HCT116 (cell line): ENCODE measurements at regions not wholly inside any gene's neighbourhood (a gene's known extent, or its start where the extent isn't known, plus 50 kb on each side); places are given as distances from the start of the nearest gene placed in this dataset.

Source experiments
- ATAC-seq: fragments of 200-7000 bp; cut with Tn5 transposase; 2 replicates; pipeline ENCODE4 v1.9.1; 2020; ENCODE audit warnings: mild to moderate bottlenecking, moderate library complexity
- BruUV-seq: library from RNA; stranded (reverse); fragments of 400-500 nt; replicated peaks from 2 replicates; lab custom pipeline; 2021; lab: Mats Ljungman, UMichigan
- CTCF ChIA-PET: fragments of 300-600 bp; sonication (Branson Sonifier 250); formaldehyde crosslinking; loops from one replicate; lab custom pipeline; 2021; ENCODE audit warnings: antibody characterized with exemption; lab: Charles Lee
- POLR2A ChIA-PET: fragments of 300-600, 350-600 bp; sonication (Branson Sonifier 250); formaldehyde crosslinking; loops from one replicate; lab custom pipeline; 2021; ENCODE audit warnings: antibody characterized with exemption; lab: Charles Lee
- RAD21 ChIA-PET, 2 experiments: fragments of 300-600 bp; sonication (Branson Sonifier 250); formaldehyde crosslinking; loops; one replicate each; lab custom pipeline; 2023; ENCODE audit warnings: low total read pairs in 2 of 2; ENCODE audit not compliant: uncharacterized antibody in 2 of 2, unreplicated experiment in 2 of 2, low non-redundant PET in 1 of 2; lab: Charles Lee
- DNase-seq: peaks from one replicate; pipeline ENCODE4 v3.0.0-alpha.2; 2010; ENCODE audit warnings: low read depth, low spot score
- H2AFZ ChIP-seq: fragments of 200-600 bp; shearing (Covaris generic), sonication (generic); 2 replicates; pipeline ENCODE4 v1.6.1; 2017; ENCODE audit warnings: low read depth, mixed run types, mixed read lengths, antibody characterized with exemption, low read length; ENCODE audit not compliant: poor library complexity, severe bottlenecking
- H3K27ac ChIP-seq: 2 replicates; pipeline ENCODE4 v1.5.1; 2012; ENCODE audit warnings: low read depth, low read length
- H3K27me3 ChIP-seq: fragments of 200-600 bp; sonication (generic); 2 replicates; pipeline ENCODE4 v1.6.1; 2016; ENCODE audit warnings: mixed run types, low read length, mixed read lengths; ENCODE audit not compliant: insufficient read depth
- H3K36me3 ChIP-seq, 2 experiments: fragments of 200-500 bp in 1 of 2; fragments of 200-600 bp in 1 of 2; sonication (Bioruptor generic) in 1 of 2; sonication (generic) in 1 of 2; 2 replicates each; pipeline versions ENCODE4 v1.5.1 to v1.6.1; 2014 to 2016; ENCODE audit warnings: low read length in 2 of 2, inconsistent platforms in 1 of 2, mixed read lengths in 1 of 2, mixed run types in 1 of 2; ENCODE audit not compliant: insufficient read depth in 2 of 2, control insufficient read depth in 1 of 2
- H3K4me1 ChIP-seq, 2 experiments: fragments of 200-600 bp in 1 of 2; sonication (generic) in 1 of 2; 2 replicates each; pipeline versions ENCODE4 v1.5.1 to v1.6.1; 2012 to 2017; ENCODE audit warnings: low read length in 2 of 2, inconsistent platforms in 1 of 2, mild to moderate bottlenecking in 1 of 2, mixed read lengths in 1 of 2, mixed run types in 1 of 2, moderate library complexity in 1 of 2; ENCODE audit not compliant: insufficient read depth in 2 of 2, control insufficient read depth in 1 of 2
- H3K4me2 ChIP-seq: fragments of 200-600 bp; sonication (generic); 2 replicates; pipeline ENCODE4 v1.6.1; 2017; ENCODE audit warnings: mixed run types, low read length, mixed read lengths
- H3K4me3 ChIP-seq, 2 experiments: fragments of 200-600 bp in 1 of 2; sonication (generic) in 1 of 2; replicated peaks in 1 of 2; 2 replicates each; pipeline ENCODE4 v1.5.1; 2011 to 2016; ENCODE audit warnings: low read length in 2 of 2, control low read depth in 1 of 2, low read depth in 1 of 2, mild to moderate bottlenecking in 1 of 2, mixed read lengths in 1 of 2, mixed run types in 1 of 2
- H3K79me2 ChIP-seq: fragments of 200-600 bp; sonication (generic); 2 replicates; pipeline ENCODE4 v1.6.1; 2017; ENCODE audit warnings: mild to moderate bottlenecking, mixed run types, low read length, moderate library complexity, mixed read lengths; ENCODE audit not compliant: insufficient read depth
- H3K9ac ChIP-seq: fragments of 200-600 bp; sonication (generic); 2 replicates; pipeline ENCODE4 v1.6.1; 2016; ENCODE audit warnings: low read length, mixed read lengths
- H3K9me2 ChIP-seq: fragments of 200-600 bp; sonication (generic), shearing (Covaris generic); 2 replicates; pipeline ENCODE4 v1.6.1; 2017; ENCODE audit warnings: mixed run types, mild to moderate bottlenecking, moderate library complexity; ENCODE audit not compliant: insufficient read depth
- H3K9me3 ChIP-seq, 2 experiments: fragments of 200-500 bp in 1 of 2; fragments of 200-600 bp in 1 of 2; sonication (Bioruptor generic) in 1 of 2; sonication (generic) in 1 of 2; 2 replicates each; pipeline ENCODE4 v1.6.1; 2014 to 2017; ENCODE audit warnings: low read length in 2 of 2, mixed read lengths in 2 of 2, inconsistent platforms in 1 of 2, low read depth in 1 of 2, mild to moderate bottlenecking in 1 of 2, mixed run types in 1 of 2, moderate library complexity in 1 of 2; ENCODE audit not compliant: control insufficient read depth in 1 of 2, insufficient read depth in 1 of 2
- H4K20me1 ChIP-seq: fragments of 200-600 bp; sonication (generic), shearing (Covaris generic); 2 replicates; pipeline ENCODE4 v1.6.1; 2017; ENCODE audit warnings: mixed run types, mild to moderate bottlenecking, moderate library complexity; ENCODE audit not compliant: insufficient read depth
- CEBPB ChIP-seq: IDR thresholded peaks from 2 replicates; pipeline ENCODE4 v1.6.1; 2012; ENCODE audit warnings: low read depth
- POLR2AphosphoS5 ChIP-seq: IDR thresholded peaks from 2 replicates; pipeline ENCODE4 v1.6.1; 2011; ENCODE audit warnings: mild to moderate bottlenecking, low read depth, low read length, moderate library complexity
- REST ChIP-seq: IDR thresholded peaks from 2 replicates; pipeline ENCODE4 v1.6.1; 2012; ENCODE audit warnings: low read depth
- SIN3A ChIP-seq: IDR thresholded peaks from 2 replicates; pipeline ENCODE4 v1.6.1; 2012; ENCODE audit warnings: low read depth
- YY1 ChIP-seq: IDR thresholded peaks from 2 replicates; pipeline ENCODE4 v1.6.1; 2011; ENCODE audit warnings: low read length, low read depth, moderate library complexity, mild to moderate bottlenecking; ENCODE audit not compliant: insufficient replicate concordance; ENCODE audit errors: extremely low read depth
- intact Hi-C: fragments of 100-400 bp; cut with micrococcal nuclease; formaldehyde crosslinking; loops from 2 replicates; pipeline ENCODE4 v1.10.0; 2022
- TF ChIP-seq, protein P1 (sequence below), 3 experiments: fragments of 200-600 bp in 1 of 3; sonication (generic) in 1 of 3; IDR thresholded peaks in 2 of 3; conservative IDR thresholded peaks in 1 of 3; 2 replicates each; pipeline ENCODE4 v1.5.1; 2012 to 2017; ENCODE audit warnings: low read depth in 2 of 3, low read length in 2 of 3, antibody characterized with exemption in 1 of 3, borderline replicate concordance in 1 of 3, control low read depth in 1 of 3, mild to moderate bottlenecking in 1 of 3, mixed read lengths in 1 of 3, mixed run types in 1 of 3, moderate library complexity in 1 of 3; ENCODE audit not compliant: insufficient read depth in 1 of 3

- H3K9ac ChIP-seq: no peak overlapping the region
- H3K4me1 ChIP-seq: no peaks in the 10 kb centered on the region
- RAD21 ChIA-PET: no interaction called here
- H3K9me3 ChIP-seq: no peaks in the 10 kb centered on the region
- POLR2A ChIA-PET: no interaction called here
- no peaks in the 10 kb centered on the region for H3K79me2 ChIP-seq
- H2AFZ ChIP-seq: no peak overlapping the region
- H3K4me3 ChIP-seq: no peak overlapping the region
- TF ChIP-seq, protein P1, sequence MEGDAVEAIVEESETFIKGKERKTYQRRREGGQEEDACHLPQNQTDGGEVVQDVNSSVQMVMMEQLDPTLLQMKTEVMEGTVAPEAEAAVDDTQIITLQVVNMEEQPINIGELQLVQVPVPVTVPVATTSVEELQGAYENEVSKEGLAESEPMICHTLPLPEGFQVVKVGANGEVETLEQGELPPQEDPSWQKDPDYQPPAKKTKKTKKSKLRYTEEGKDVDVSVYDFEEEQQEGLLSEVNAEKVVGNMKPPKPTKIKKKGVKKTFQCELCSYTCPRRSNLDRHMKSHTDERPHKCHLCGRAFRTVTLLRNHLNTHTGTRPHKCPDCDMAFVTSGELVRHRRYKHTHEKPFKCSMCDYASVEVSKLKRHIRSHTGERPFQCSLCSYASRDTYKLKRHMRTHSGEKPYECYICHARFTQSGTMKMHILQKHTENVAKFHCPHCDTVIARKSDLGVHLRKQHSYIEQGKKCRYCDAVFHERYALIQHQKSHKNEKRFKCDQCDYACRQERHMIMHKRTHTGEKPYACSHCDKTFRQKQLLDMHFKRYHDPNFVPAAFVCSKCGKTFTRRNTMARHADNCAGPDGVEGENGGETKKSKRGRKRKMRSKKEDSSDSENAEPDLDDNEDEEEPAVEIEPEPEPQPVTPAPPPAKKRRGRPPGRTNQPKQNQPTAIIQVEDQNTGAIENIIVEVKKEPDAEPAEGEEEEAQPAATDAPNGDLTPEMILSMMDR (IDR thresholded peaks at IDR 0.05 in 2 of 3, conservative IDR thresholded peaks at IDR 0.05 in 1 of 3; ENCODE audit: borderline replicate concordance in 1 of 3, insufficient read depth in 1 of 3, low read depth in 2 of 3, low read length in 2 of 3): no peak
- TF ChIP-seq YY1 (no peak), REST (no peak), CEBPB (no peak), SIN3A (no peak), POLR2AphosphoS5 (no peak)
- CTCF ChIA-PET: no interaction called here
- DNase-seq (no peak), ATAC-seq (no peak)
- no peak overlapping the region for H3K4me2 ChIP-seq
- intact Hi-C loops: loop anchor here (10.0 kb wide), 1 partner anchor 58 kb away; no protein-coding TSS in a partner anchor
- no peaks in the 10 kb centered on the region for H3K36me3 ChIP-seq
- no peaks in the 10 kb centered on the region for H3K27me3 ChIP-seq
- H3K9me2 ChIP-seq: no peaks in the 10 kb centered on the region
- H3K27ac ChIP-seq: no peak overlapping the region
- no TSS peak for BruUV-seq
- H4K20me1 ChIP-seq: no peaks in the 10 kb centered on the region
Measured at GRCh38 chr20:39092733-39093410, 130.7 kb downstream of the DHX35 start.
